Effector memory CD4-positive, alpha-beta T cell (primary cell): ENCODE measurements at regions not wholly inside any gene's neighbourhood (a gene's known extent, or its start where the extent isn't known, plus 50 kb on each side); places are given as distances from the start of the nearest gene placed in this dataset.
"Not testable (repeated sequence)": the region's sequence is repeated elsewhere in the genome, so short reads cannot be mapped to it uniquely, and the experiment has no call there.

ENCODE experiments used
- DNase-seq, 3 donors: peaks; one replicate each; pipeline ENCODE4 v3.0.0-alpha.2; 2020
- H3K27ac ChIP-seq: 2 replicates; pipeline ENCODE4 v1.7.0; 2013; ENCODE audit warnings: mild to moderate bottlenecking, low read length, moderate library complexity; ENCODE audit not compliant: insufficient read depth, poor library complexity, severe bottlenecking
- H3K27me3 ChIP-seq: replicated peaks from 2 replicates; pipeline ENCODE4 v1.7.0; 2013; ENCODE audit warnings: mild to moderate bottlenecking, low read length; ENCODE audit not compliant: insufficient read depth, control insufficient read depth, poor library complexity, severe bottlenecking
- H3K36me3 ChIP-seq: 2 replicates; pipeline ENCODE4 v1.7.0; 2013; ENCODE audit warnings: mild to moderate bottlenecking, low read length, moderate library complexity; ENCODE audit not compliant: control insufficient read depth, insufficient read depth
- H3K4me1 ChIP-seq: 2 replicates; pipeline ENCODE4 v1.7.0; 2013; ENCODE audit warnings: low read length, mild to moderate bottlenecking; ENCODE audit not compliant: control insufficient read depth, insufficient read depth, poor library complexity, severe bottlenecking
- H3K4me3 ChIP-seq: 2 replicates; pipeline ENCODE4 v1.7.0; 2013; ENCODE audit warnings: low read length, low read depth, mild to moderate bottlenecking; ENCODE audit not compliant: insufficient read depth, poor library complexity, severe bottlenecking
- H3K9me3 ChIP-seq: 2 replicates; pipeline ENCODE4 v1.7.0; 2013; ENCODE audit warnings: mild to moderate bottlenecking, low read length, moderate library complexity; ENCODE audit not compliant: control insufficient read depth

GRCh38 chrX:14997271-14997670, 124.0 kb downstream of the MOSPD2 start:
- no peaks in the 10 kb centered on the region for H3K36me3 ChIP-seq
- H3K4me1 ChIP-seq, result no peaks in the 10 kb centered on the region
- H3K9me3 ChIP-seq, result no peaks in the 10 kb centered on the region
- no peak overlapping the region for H3K27ac ChIP-seq
- no peak overlapping the region for H3K4me3 ChIP-seq
- DNase-seq, result no peak
- H3K27me3 ChIP-seq, result no peaks in the 10 kb centered on the region

DNA sequence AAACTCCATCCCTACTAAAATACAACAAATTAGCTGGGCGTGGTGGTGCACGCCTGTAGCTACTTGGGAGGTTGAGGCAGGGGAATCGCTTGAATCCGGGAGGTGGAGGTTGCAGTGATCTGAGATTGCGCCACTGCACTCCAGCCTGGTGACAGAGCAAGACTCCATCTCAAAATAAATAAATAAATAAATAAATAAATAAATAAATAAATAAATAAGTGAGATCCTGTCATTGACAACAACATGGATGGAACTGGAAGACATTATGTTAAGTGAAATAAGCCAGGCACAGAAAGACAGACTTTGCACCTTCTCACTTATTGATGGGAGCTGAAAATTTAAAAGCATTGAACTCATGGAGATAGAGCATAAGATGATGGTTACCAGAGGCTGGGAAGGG, 111.2 kb downstream of the MOSPD2 start:
- not testable (repeated sequence) for H3K36me3 ChIP-seq, H3K4me3 ChIP-seq, H3K27ac ChIP-seq, DNase-seq, H3K27me3 ChIP-seq, H3K9me3 ChIP-seq, H3K4me1 ChIP-seq
